Fibroblast of skin of left biceps (primary cell): ENCODE measurements at regions not wholly inside any gene's neighbourhood (a gene's known extent, or its start where the extent isn't known, plus 50 kb on each side); places are given as distances from the start of the nearest gene placed in this dataset.

Source experiments
- DNase-seq, 2 experiments: peaks; one replicate each; pipeline ENCODE4 v3.0.0-alpha.2; 2013; ENCODE audit warnings: low read depth in 2 of 2

- no peak for DNase-seq
Observed at GRCh38 chr14:94995551-94995950, 161.8 kb downstream of the DICER1 start.

- no peak for DNase-seq
Observed at GRCh38 chr14:94994245-94994644, 163.1 kb downstream of the DICER1 start.

- no peak for DNase-seq
Observed at GRCh38 chr14:94992046-94992445, 165.3 kb downstream of the DICER1 start.

- DNase-seq = no peak
Observed at GRCh38 chr14:94989946-94990345, 167.4 kb downstream of the DICER1 start.

- DNase-seq = no peak
Observed at GRCh38 chr14:94989417-94989816, 167.9 kb downstream of the DICER1 start.

- no peak for DNase-seq
Observed at GRCh38 chr14:94987409-94987808, 169.9 kb downstream of the DICER1 start.

GRCh38 chr14:94979891-94980290, 177.4 kb downstream of the DICER1 start:
- no peak for DNase-seq

GRCh38 chr14:94977016-94977415, 180.3 kb downstream of the DICER1 start:
- DNase-seq = no peak

- no peak for DNase-seq
Observed at GRCh38 chr14:94975366-94975765, 182.0 kb downstream of the DICER1 start.

GRCh38 chr14:94974893-94975292, 182.4 kb downstream of the DICER1 start:
- no peak for DNase-seq

GRCh38 chr14:94974422-94974821, 182.9 kb downstream of the DICER1 start:
- no peak for DNase-seq

- DNase-seq = no peak
Observed at GRCh38 chr14:94971750-94972149, 185.6 kb downstream of the DICER1 start.

- no peak for DNase-seq
Observed at GRCh38 chr14:94970941-94971730, 186.2 kb downstream of the DICER1 start.

- DNase-seq = no peak
Observed at GRCh38 chr14:94969766-94970165, 187.6 kb downstream of the DICER1 start.

- no peak for DNase-seq
Observed at GRCh38 chr14:94966868-94967267, 190.5 kb downstream of the DICER1 start.

- DNase-seq = no peak
Observed at GRCh38 chr14:94966344-94966743, 191.0 kb downstream of the DICER1 start.

GRCh38 chr14:94965551-94966313, 191.6 kb downstream of the DICER1 start:
- no peak for DNase-seq

- DNase-seq = no peak
Observed at GRCh38 chr14:94964931-94965330, 192.4 kb downstream of the DICER1 start.

GRCh38 chr14:94964181-94964580, 193.1 kb downstream of the DICER1 start:
- DNase-seq = no peak

- no peak for DNase-seq
Observed at GRCh38 chr14:94963051-94963450, 193.1 kb upstream of the GSC start.

GRCh38 chr14:94962166-94962575, 192.3 kb upstream of the GSC start:
- DNase-seq = no peak

- no peak for DNase-seq
Observed at GRCh38 chr14:94961386-94962165, 191.7 kb upstream of the GSC start.
